Panc1 (cell line): ENCODE measurements at regions not wholly inside any gene's neighbourhood (a gene's known extent, or its start where the extent isn't known, plus 50 kb on each side); places are given as distances from the start of the nearest gene placed in this dataset.

Experiments used
- ATAC-seq: fragments of 200-7000 bp; cut with Tn5 transposase; 2 replicates; pipeline ENCODE4 v1.9.1; 2020; ENCODE audit warnings: mild to moderate bottlenecking, moderate library complexity
- BruUV-seq: library from RNA; stranded (reverse); fragments of 400-500 nt; replicated peaks from 2 replicates; lab custom pipeline; 2021; lab: Mats Ljungman, UMichigan
- CTCF ChIA-PET: fragments of 300-600 bp; sonication (Branson Sonifier 250); formaldehyde crosslinking; loops from one replicate; lab custom pipeline; 2022; ENCODE audit warnings: antibody characterized with exemption; lab: Charles Lee
- POLR2A ChIA-PET: fragments of 300-600 bp; sonication (Branson Sonifier 250); formaldehyde crosslinking; loops from one replicate; lab custom pipeline; 2022; ENCODE audit warnings: antibody characterized with exemption; lab: Charles Lee
- DNase-seq: peaks from one replicate; pipeline ENCODE4 v3.0.0-alpha.2; 2010; ENCODE audit warnings: low read depth, low spot score
- H3K27ac ChIP-seq: 2 replicates; pipeline ENCODE4 v1.5.1; 2011; ENCODE audit warnings: mild to moderate bottlenecking, low read length, inconsistent platforms
- H3K27me3 ChIP-seq: fragments of 200-500 bp; sonication (Bioruptor generic); 2 replicates; pipeline ENCODE4 v1.6.0; 2014; ENCODE audit warnings: low read length, inconsistent platforms; ENCODE audit not compliant: control insufficient read depth, insufficient read depth
- H3K36me3 ChIP-seq: fragments of 200-500 bp; sonication (Bioruptor generic); 2 replicates; pipeline ENCODE4 v1.5.1; 2014; ENCODE audit warnings: inconsistent platforms, mild to moderate bottlenecking, low read length, moderate library complexity; ENCODE audit not compliant: control insufficient read depth, insufficient read depth
- H3K4me1 ChIP-seq: 2 replicates; pipeline ENCODE4 v1.5.1; 2011; ENCODE audit warnings: inconsistent platforms, mild to moderate bottlenecking, low read length, moderate library complexity; ENCODE audit not compliant: control insufficient read depth, insufficient read depth
- H3K4me3 ChIP-seq, 2 experiments: 2 replicates each; pipeline ENCODE4 v1.5.1; 2011 to 2012; ENCODE audit warnings: low read depth in 2 of 2, low read length in 2 of 2, mild to moderate bottlenecking in 2 of 2, inconsistent platforms in 1 of 2, moderate library complexity in 1 of 2
- H3K9me3 ChIP-seq: fragments of 200-500 bp; sonication (Bioruptor generic); 2 replicates; pipeline ENCODE4 v1.5.1; 2014; ENCODE audit warnings: low read depth, mild to moderate bottlenecking, inconsistent platforms, low read length, moderate library complexity; ENCODE audit not compliant: control insufficient read depth, insufficient read depth
- POLR2AphosphoS5 ChIP-seq: IDR thresholded peaks from 2 replicates; pipeline ENCODE4 v1.6.1; 2012; ENCODE audit warnings: mild to moderate bottlenecking, low read depth, low read length, moderate library complexity
- REST ChIP-seq, 2 experiments: IDR thresholded peaks; 2 replicates each; pipeline ENCODE4 v1.6.1; 2011 to 2012; ENCODE audit warnings: low read depth in 2 of 2, control low read depth in 1 of 2, low read length in 1 of 2, mild to moderate bottlenecking in 1 of 2, moderate library complexity in 1 of 2; ENCODE audit not compliant: insufficient read depth in 1 of 2
- SIN3A ChIP-seq: IDR thresholded peaks from 2 replicates; pipeline ENCODE4 v1.6.1; 2012; ENCODE audit warnings: low read depth, mild to moderate bottlenecking, low read length, moderate library complexity, borderline replicate concordance; ENCODE audit not compliant: insufficient read depth
- TCF7L2 ChIP-seq: IDR thresholded peaks from 2 replicates; pipeline ENCODE4 v1.6.1; 2011; ENCODE audit warnings: mild to moderate bottlenecking, low read depth, low read length, inconsistent platforms
- in situ Hi-C: cut with HindIII; loops from 2 replicates; pipeline ENCODE4 v1.10.0; 2016; ENCODE audit warnings: low sequenced_read_pairs, low pct_unique_long_range_greater_than_20kb
- intact Hi-C: fragments of 100-400 bp; cut with micrococcal nuclease; formaldehyde crosslinking; loops from one replicate; pipeline ENCODE4 v1.10.0; 2022; ENCODE audit not compliant: unreplicated experiment
- TF ChIP-seq, protein P1 (sequence below): fragments of 450-650 bp; IDR thresholded peaks from 2 replicates; pipeline ENCODE4 v1.5.1; 2017; ENCODE audit warnings: mild to moderate bottlenecking

GRCh38 chr17:55576996-55577586 is 65.8 kb upstream of the SMIM36 start:
- ATAC-seq (peak; percentile 80), DNase-seq (no peak)
- BruUV-seq = no TSS peak
- ChIA-PET POLR2A (interaction anchor here (0.5 kb wide), 1 partner anchor 9 kb away, joined by 7 read pairs; no protein-coding TSS in a partner anchor), CTCF (interaction anchor here (0.7 kb wide), 1 partner anchor 165 kb away, joined by 6 read pairs; no protein-coding TSS in a partner anchor)
- intact Hi-C loops (no loop called here), in situ Hi-C loops (no loop called here)
- H3K36me3 ChIP-seq = no peaks in the 10 kb centered on the region
- H3K4me1 ChIP-seq = peaks cover 9% of the 10 kb centered on the region; the same call in 1 of the 2 replicates
- TF ChIP-seq POLR2AphosphoS5 = no peak
- TF ChIP-seq SIN3A = no peak
- no peak for TF ChIP-seq TCF7L2
- TF ChIP-seq, protein P1, sequence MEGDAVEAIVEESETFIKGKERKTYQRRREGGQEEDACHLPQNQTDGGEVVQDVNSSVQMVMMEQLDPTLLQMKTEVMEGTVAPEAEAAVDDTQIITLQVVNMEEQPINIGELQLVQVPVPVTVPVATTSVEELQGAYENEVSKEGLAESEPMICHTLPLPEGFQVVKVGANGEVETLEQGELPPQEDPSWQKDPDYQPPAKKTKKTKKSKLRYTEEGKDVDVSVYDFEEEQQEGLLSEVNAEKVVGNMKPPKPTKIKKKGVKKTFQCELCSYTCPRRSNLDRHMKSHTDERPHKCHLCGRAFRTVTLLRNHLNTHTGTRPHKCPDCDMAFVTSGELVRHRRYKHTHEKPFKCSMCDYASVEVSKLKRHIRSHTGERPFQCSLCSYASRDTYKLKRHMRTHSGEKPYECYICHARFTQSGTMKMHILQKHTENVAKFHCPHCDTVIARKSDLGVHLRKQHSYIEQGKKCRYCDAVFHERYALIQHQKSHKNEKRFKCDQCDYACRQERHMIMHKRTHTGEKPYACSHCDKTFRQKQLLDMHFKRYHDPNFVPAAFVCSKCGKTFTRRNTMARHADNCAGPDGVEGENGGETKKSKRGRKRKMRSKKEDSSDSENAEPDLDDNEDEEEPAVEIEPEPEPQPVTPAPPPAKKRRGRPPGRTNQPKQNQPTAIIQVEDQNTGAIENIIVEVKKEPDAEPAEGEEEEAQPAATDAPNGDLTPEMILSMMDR = no peak
- no peak for TF ChIP-seq REST (IDR thresholded peaks at IDR 0.05; ENCODE audit: insufficient read depth in 1 of 2, low read depth in 2 of 2, low read length in 1 of 2)
- peak overlapping the region; percentile 33 to 69 for H3K4me3 ChIP-seq
- peak overlapping the region; percentile 67 for H3K27ac ChIP-seq
- H3K27me3 ChIP-seq = no peaks in the 10 kb centered on the region
- H3K9me3 ChIP-seq = no peaks in the 10 kb centered on the region

- H3K9me3 ChIP-seq = no peaks in the 10 kb centered on the region
- TF ChIP-seq SIN3A (no peak), REST (IDR thresholded peaks at IDR 0.05; ENCODE audit: insufficient read depth in 1 of 2, low read depth in 2 of 2, low read length in 1 of 2) (no peak), TCF7L2 (no peak), POLR2AphosphoS5 (no peak)
- TF ChIP-seq, protein P1 = no peak
- intact Hi-C loops = no loop called here
- H3K27me3 ChIP-seq = no peaks in the 10 kb centered on the region
- H3K27ac ChIP-seq = no peak overlapping the region
- no peaks in the 10 kb centered on the region for H3K36me3 ChIP-seq
- H3K4me3 ChIP-seq = peak overlapping the region in 1 of 2 experiments; percentile 69; a peak in 2 of 4 replicates
- in situ Hi-C loops = no loop called here
- ChIA-PET CTCF (no interaction called here), POLR2A (interaction anchor here (0.6 kb wide), 1 partner anchor 392 kb away, joined by 5 read pairs; no protein-coding TSS in a partner anchor)
- DNase-seq = no peak
- ATAC-seq = peak; percentile 14; the same call in 1 of the 2 replicates
- H3K4me1 ChIP-seq = peaks cover 9% of the 10 kb centered on the region; the same call in 1 of the 2 replicates
- no TSS peak for BruUV-seq
Observed at GRCh38 chr17:55576237-55576995, 65.2 kb upstream of the SMIM36 start.
